ENCODE measurements at regions not wholly inside any gene's neighbourhood (a gene's known extent, or its start where the extent isn't known, plus 50 kb on each side); places are given as distances from the start of the nearest gene placed in this dataset.

DNA sequence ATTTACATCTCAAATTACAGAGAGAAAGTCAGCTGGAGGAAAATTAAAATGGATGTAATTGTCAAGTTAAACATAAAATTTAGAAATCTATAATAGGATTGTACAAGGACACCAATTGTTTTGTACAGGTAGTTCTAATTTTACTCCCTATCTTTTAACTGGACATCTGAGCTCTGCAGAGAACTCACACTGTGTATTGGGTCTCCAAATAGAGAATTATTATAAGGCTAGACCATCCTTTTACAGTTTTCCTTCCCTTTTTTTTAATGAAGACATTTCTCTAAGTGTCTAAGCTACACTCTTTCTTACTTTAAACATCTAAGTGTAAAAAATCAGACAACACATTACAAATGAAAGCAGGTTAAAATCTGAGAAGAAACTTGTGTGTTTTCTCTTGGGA, 78.4 kb upstream of the GC start:
- no peak overlapping the region for H3K27ac ChIP-seq
- no peaks in the 10 kb centered on the region for H3K9me3 ChIP-seq
- FAIRE-seq, result no peak
- no peak for ATAC-seq
- H3K4me1 ChIP-seq, result no peaks in the 10 kb centered on the region
- CTCF ChIA-PET, result no interaction called here
- TF ChIP-seq, protein P1, sequence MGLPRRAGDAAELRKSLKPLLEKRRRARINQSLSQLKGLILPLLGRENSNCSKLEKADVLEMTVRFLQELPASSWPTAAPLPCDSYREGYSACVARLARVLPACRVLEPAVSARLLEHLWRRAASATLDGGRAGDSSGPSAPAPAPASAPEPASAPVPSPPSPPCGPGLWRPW (IDR thresholded peaks at IDR 0.05), result no peak
- TF ChIP-seq HDAC2 (IDR thresholded peaks at IDR 0.05), result no peak
- TF ChIP-seq FOSB (CRISPR knock-in tag; IDR thresholded peaks at IDR 0.05), result no peak
- TF ChIP-seq KDM1A (IDR thresholded peaks at IDR 0.05; ENCODE audit: low read depth), result no peak
- TF ChIP-seq NFE2L2 (conservative IDR thresholded peaks at IDR 0.05; ENCODE audit: low read length), result no peak
- no peak for TF ChIP-seq CBX8 (IDR thresholded peaks at IDR 0.05)
- TF ChIP-seq RAD21 (conservative IDR thresholded peaks at IDR 0.05 in 1 of 2, IDR thresholded peaks at IDR 0.05 in 1 of 2), result no peak
- no peak for TF ChIP-seq RNF2 (IDR thresholded peaks at IDR 0.05; ENCODE audit: borderline replicate concordance, low read depth)
- no peak for TF ChIP-seq NPAS2 (CRISPR knock-in tag; IDR thresholded peaks at IDR 0.05; ENCODE audit: borderline replicate concordance)
- TF ChIP-seq EP300 (IDR thresholded peaks at IDR 0.05), result no peak
- TF ChIP-seq ZFP36 (IDR thresholded peaks at IDR 0.05; ENCODE audit: borderline replicate concordance, partially characterized antibody), result no peak
- TF ChIP-seq, protein P2, sequence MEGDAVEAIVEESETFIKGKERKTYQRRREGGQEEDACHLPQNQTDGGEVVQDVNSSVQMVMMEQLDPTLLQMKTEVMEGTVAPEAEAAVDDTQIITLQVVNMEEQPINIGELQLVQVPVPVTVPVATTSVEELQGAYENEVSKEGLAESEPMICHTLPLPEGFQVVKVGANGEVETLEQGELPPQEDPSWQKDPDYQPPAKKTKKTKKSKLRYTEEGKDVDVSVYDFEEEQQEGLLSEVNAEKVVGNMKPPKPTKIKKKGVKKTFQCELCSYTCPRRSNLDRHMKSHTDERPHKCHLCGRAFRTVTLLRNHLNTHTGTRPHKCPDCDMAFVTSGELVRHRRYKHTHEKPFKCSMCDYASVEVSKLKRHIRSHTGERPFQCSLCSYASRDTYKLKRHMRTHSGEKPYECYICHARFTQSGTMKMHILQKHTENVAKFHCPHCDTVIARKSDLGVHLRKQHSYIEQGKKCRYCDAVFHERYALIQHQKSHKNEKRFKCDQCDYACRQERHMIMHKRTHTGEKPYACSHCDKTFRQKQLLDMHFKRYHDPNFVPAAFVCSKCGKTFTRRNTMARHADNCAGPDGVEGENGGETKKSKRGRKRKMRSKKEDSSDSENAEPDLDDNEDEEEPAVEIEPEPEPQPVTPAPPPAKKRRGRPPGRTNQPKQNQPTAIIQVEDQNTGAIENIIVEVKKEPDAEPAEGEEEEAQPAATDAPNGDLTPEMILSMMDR (IDR thresholded peaks at IDR 0.05), result no peak
- TF ChIP-seq EHF (CRISPR knock-in tag; IDR thresholded peaks at IDR 0.05), result no peak
- TF ChIP-seq ESRRA (IDR thresholded peaks at IDR 0.05; ENCODE audit: borderline replicate concordance, low read length), result no peak
- no peak for TF ChIP-seq CHD2 (IDR thresholded peaks at IDR 0.05; ENCODE audit: low read length, partially characterized antibody)
- POLR2A ChIA-PET, result no interaction called here
- H3K4me2 ChIP-seq, result no peak overlapping the region
- no peak for DNase-seq (ENCODE audit: low read depth in 1 of 2, low spot score in 1 of 2)
- H3K4me3 ChIP-seq, result no peak overlapping the region

DNA sequence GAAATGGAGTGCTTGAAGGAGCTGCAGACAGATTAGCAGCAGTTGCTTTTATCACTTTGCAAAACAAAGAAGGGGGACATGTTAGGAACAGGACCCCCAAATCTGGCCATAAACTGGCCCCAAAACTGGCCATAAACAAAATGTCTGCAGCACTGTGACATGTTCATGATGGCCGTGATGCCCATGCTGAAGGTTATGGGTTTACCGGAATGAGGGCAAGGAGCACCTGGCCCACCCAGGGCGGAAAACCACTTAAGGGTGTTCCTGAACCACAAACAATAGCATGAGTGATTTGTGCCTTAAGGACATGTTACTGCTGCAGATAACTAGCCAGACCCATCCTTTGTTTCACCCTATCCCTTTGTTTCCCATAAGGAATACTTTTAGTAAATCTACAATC, 79.6 kb upstream of the GC start:
- ChIA-PET POLR2A (no interaction called here), CTCF (no interaction called here)
- 39% methylated on average over 3 of the region's 3 CpGs for WGBS (ENCODE audit: missing lambda C conversion rate)
- FAIRE-seq (no peak), ATAC-seq (no peak), DNase-seq (ENCODE audit: low read depth in 1 of 2, low spot score in 1 of 2) (no peak)
- no peak overlapping the region for H3K4me3 ChIP-seq
- no peaks in the 10 kb centered on the region for H3K4me1 ChIP-seq
- H3K27ac ChIP-seq, result no peak overlapping the region
- H3K4me2 ChIP-seq, result no peak overlapping the region
- H3K9me3 ChIP-seq, result no peaks in the 10 kb centered on the region
- TF ChIP-seq FOSL2 (IDR thresholded peaks at IDR 0.05) (no peak), FOSL2 (CRISPR knock-in tag; IDR thresholded peaks at IDR 0.05) (no peak), CHD4 (IDR thresholded peaks at IDR 0.05; ENCODE audit: borderline replicate concordance) (no peak), KDM5A (IDR thresholded peaks at IDR 0.05) (no peak), CEBPB (IDR thresholded peaks at IDR 0.05) (no peak), REST (IDR thresholded peaks at IDR 0.05) (no peak), ESRRA (IDR thresholded peaks at IDR 0.05; ENCODE audit: borderline replicate concordance, low read length) (no peak), RNF2 (IDR thresholded peaks at IDR 0.05; ENCODE audit: borderline replicate concordance, low read depth) (no peak), PHF8 (IDR thresholded peaks at IDR 0.05; ENCODE audit: borderline replicate concordance, low read depth) (no peak)
- TF ChIP-seq, protein P2 (IDR thresholded peaks at IDR 0.05), result no peak
- TF ChIP-seq, protein P3, sequence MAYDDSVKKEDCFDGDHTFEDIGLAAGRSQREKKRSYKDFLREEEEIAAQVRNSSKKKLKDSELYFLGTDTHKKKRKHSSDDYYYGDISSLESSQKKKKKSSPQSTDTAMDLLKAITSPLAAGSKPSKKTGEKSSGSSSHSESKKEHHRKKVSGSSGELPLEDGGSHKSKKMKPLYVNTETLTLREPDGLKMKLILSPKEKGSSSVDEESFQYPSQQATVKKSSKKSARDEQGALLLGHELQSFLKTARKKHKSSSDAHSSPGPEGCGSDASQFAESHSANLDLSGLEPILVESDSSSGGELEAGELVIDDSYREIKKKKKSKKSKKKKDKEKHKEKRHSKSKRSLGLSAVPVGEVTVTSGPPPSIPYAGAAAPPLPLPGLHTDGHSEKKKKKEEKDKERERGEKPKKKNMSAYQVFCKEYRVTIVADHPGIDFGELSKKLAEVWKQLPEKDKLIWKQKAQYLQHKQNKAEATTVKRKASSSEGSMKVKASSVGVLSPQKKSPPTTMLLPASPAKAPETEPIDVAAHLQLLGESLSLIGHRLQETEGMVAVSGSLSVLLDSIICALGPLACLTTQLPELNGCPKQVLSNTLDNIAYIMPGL (CRISPR knock-in tag; IDR thresholded peaks at IDR 0.05; ENCODE audit: borderline replicate concordance), result no peak

Measured in A549 (cell line).